Renal cortical epithelial cell (primary cell): ENCODE measurements at regions not wholly inside any gene's neighbourhood (a gene's known extent, or its start where the extent isn't known, plus 50 kb on each side); places are given as distances from the start of the nearest gene placed in this dataset.

Experiments
- DNase-seq: peaks from one replicate; pipeline ENCODE4 v3.0.0-alpha.2; 2011; ENCODE audit warnings: low read depth

DNA sequence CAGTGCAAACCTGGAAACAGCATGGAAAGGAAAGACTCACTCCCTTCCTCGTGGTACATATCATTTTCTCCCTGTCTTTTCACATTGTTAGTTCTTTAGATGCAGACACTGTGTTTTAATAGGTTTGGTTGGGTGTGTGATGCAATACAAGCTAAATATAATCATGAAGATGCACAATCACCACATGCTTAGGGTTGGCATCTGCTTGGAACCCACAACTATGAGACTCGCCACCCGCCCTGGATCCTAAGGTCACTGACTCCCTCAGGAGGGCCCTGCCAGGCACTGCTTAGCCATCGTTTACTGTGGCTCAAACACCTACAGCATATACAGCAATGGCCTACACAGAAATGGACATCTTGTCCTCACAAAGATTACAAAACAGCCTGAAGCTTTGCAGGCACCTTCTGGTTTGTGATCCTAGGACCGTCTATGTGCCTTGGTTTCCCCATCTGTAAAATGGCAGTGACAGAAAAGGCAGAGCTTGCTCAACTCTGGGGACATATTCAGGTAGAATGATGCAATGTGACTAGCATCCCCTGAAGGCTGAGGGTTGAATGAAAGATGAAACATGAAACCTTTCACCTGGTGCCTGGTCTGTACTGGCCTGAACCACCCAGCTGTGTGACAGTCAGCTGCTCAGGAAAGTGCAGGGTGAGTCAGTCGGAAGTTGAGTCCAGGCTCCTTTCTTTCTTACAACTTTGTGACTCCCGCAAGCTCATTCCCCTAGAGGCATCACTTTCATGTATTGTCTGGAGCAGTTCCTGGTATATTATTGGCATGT is 123.6 kb upstream of the PFN2 start:
- DNase-seq = peak; percentile 87

DNA sequence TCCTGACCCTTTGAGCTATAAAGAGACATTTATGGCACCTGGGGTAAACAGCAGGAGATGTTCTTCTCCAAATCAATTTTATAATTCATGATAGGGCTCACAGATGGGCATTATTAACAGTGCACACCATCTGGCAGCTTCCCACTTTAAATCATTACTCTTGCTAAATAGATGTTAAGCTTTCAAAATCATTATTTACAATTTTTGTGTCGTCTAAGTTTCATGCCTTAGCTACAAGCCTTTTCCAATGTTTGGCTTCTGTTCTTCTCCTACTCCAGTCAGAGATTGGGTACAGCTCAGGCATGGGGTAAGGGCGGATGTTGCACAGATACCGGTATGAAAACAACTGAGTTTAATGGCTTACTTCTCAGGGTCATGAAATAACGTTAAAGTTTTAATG is 120.9 kb upstream of the PFN2 start:
- DNase-seq = no peak

DNA sequence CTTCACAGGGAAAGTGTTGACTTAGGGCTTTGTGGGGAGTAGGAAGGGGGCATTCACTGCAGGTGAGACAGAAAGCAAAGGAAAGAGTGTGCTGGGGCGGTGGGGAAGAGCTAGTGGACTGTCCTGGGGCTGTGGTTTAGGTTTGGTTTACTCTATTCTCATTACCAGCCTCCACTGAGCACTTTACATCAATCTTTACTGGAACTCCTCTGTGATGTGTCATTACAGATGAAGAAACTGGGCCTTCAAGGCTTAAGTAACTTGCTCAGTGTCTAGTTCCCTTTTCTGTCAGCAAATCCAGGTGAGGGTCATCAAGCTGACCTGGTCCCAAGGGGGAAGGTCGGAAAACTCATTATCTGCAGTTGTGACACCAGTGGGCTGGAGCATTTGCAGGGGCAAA is 120.2 kb upstream of the PFN2 start:
- no peak for DNase-seq

DNA sequence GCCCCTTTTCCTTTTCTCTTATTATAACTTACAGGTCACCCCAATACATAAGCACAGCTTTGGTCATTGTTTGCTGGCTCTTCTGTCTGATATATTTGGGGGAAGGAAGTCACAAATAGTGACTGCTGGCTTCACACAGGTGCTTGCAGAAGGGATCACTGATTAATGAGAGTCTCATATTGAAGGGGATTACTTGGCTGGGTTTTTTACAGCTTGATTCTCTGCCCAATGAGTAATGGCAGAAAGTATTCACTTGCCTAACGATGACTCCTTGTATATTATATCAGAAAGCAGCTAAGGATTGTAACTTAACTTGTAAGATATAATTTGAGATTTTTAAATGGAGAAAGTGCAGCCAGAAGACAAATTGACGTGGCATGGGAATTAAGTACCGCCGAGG is 119.3 kb upstream of the PFN2 start:
- DNase-seq = no peak

DNA sequence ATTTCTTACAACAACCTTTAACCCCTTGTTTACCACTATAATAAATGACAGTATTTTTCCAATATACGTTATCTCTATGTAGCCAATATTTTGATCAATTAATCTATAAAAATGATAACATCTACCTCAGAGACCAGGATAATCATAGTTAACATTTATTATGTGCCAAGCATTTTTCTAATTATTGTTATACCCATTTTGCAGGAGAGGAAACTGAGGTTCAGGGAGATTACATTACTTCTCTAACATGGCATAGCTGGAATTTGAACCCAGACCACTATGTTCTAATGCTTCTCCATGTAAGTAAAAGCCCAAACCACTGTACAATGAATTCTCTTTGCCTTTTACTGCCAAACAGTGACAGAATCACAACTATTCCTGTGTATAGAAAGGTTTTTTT is 113.4 kb upstream of the PFN2 start:
- no peak for DNase-seq

DNA sequence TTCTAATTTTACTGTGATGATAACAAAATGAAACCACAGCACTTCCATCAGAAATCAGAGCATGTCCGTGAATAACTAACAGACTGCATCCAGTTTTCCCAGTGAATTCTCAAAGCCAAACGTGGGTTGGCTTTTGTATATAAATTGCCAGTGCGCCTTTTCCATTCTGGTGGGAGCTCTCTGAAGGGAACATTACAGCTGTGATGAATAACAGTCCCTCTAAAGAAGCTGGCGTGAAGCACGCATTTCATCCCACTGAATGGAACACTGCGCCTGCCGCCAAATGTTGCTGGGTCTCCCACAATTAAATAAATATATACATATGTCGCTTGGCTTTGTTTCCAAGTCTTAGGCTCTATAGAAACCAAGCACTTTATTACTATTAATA is 113.0 kb upstream of the PFN2 start:
- no peak for DNase-seq

DNA sequence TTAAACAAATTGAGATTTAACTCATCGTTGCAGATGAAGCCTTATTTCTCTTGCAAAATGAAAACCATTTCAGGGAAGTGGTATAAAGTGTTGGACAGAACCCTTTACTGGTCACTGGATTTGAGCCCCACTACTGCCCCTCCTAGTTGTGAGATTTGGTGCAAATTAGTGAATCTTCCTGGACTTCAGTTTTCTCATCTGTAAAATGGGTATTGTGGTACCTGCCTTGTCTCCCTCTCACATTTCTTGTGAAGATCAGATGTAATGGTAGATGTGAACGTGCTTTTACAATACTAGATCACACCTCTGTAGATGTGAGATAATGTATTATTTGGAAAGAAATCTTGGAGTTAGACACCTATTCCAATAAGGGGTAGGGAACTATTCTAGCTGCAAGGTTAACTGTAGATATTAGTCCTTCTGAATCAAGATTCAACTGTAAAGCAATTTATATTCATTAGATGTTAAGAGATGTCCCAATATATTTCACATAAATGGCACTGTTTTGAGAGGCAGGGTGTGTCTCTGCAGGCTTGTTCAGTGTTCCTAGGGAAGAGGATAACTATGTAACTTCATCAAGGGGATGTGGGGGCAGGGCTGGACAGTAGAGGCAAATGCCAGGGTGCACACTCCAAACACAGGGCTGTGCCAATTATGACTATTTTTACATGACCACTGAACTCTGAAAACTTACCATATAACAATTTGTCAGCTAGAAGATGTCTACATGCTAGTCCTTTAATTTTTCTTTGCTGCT is 112.4 kb upstream of the PFN2 start:
- DNase-seq = no peak

DNA sequence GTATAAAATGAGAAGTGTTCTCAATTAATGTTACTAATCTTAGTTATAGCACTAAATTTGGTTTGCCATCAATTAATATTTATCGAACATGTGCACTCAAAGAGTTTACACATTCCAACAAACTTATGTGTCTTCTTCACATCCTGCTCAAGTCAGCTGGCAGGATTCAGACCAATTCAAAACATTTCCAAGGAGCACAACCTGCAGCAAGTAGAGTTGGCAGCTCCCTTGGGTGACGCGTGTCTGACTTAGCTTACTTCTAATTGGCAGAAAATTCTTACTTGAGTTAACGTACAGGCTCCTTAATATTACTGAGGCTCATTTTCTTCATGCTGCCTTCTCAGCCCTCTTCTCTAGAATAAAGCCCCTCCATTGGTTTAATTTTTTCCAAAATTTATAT is 110.4 kb upstream of the PFN2 start:
- DNase-seq = no peak

DNA sequence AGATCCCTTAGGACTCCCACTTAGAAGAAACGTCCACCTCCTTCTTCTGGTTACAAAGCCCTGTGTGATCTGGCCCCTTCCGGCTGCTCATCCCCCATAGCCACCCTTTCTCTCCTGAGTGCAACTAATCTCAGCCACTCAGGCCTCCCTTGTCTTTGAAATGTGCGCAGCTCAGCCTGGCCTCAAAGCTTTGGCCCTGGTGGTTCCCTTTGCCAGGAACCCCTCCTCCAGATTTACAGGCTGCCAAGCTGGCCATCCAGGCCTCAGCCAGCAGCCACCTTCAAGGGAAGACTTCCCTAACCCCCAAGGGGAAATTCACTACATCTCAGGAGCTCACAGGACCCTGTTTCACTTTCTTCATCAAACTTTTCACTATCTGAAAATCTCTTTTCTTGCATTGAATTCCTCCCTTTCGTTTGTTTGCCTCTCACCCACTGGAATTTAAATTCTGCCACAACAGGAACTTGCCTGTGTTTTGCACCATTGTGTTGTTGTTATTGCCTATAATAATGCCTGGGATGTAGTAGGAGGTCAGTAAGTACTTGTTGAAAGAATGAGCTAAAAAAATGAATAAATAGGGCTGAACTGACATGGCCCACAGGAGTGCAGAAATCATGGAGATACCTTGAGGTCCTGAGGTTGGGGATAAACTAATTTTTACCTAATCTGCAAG is 109.5 kb upstream of the PFN2 start:
- DNase-seq = no peak

DNA sequence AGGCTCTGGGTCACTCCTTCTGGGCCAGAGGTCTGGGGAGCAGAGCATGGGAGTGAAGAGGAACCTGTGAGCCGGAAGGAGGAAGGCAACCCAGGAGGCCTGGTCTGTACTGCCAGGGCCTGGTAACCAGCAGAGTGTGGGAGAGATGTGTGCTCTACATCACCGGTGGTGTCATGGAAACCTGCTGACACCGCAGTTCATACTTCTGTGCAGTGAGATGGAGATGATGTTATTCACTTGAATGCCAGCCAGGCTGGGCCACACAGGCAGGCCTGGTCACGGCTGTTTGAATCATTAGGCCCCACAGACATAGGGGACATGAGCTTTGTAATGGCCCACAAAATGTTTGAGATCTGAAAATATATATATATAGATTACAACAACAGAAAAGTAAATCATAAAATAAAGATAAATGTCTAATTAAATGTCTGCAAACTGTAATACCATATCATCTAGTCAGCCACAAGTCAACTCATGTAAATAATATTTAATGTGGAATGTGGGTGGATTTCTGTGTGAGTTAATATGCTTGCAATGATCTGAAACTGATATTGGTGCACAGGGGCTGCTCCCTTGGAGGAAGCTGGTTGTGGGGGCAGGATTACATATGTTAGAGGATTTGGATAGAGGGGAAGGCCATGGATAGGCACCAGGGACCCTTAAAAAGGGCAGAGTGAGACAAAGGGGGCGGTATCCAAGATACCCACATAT is 108.5 kb upstream of the PFN2 start:
- peak; percentile 93 for DNase-seq

DNA sequence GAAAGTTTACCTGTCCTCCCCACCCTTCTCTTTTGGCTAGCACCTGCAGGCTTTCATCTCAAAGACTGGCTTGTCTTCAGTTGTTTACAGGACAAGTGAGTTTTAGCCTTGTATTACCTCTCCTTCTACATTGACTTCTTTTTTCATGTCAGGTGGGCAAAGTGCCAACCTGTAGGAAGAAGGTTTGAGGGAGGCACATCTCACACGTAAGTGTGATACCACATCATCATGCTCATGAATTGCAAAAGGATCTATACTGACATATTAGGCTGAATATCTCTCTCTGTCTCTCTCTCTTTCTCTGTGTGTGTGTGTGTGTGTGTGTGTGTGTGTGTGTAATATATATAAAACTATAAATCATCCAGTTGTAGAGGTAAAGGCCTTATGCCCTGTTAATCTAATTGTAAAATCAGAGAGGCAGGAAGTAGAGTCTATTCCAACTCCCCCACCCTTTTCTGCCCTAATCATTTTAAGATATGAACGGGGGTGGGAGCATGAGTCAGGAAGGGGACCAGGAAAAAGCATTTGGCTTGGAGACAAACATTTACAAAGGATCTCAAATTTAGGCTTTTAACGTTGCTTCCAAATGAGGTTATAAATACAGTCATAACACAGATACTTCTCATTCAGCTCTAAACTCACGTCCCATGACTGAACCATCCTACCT is 107.0 kb upstream of the PFN2 start:
- DNase-seq = no peak

DNA sequence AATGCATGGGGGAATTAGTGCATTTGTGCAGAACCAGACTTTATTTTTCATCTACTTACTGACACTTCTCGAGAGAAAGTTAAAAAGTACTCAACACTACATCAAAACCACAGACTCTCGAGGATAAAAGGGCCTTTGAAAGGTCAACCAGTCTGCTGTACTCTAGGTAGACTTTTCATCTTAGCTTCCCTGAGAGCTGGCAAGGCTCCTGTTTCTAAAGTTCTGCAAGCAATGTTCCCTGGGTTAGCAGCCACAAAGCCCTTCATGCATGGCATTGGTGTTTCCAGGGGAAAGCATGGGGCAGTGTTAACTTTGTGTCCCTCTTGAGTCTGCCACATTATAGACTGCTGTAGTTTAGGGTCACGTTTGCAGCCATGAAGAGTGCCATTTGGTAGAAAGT is 106.4 kb upstream of the PFN2 start:
- DNase-seq = peak; percentile 54

DNA sequence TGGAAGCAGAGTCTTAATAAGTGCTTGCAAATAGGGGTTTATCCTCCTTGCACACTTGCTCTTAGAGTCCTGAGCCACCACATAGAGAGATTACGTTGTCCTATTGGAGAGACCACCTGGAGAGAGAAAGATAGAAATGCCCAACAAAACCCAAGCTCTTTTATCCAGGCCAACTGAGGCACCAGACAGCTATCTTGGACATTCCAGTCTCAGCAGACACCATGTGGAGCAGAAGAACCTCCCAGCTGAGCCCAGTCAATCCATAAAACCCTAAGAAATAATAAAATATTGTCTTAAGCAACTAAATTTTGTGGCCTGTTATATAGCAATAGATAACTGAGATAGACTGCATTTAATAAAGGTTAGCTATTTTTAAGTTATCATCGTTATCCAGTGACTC is 105.7 kb upstream of the PFN2 start:
- no peak for DNase-seq

DNA sequence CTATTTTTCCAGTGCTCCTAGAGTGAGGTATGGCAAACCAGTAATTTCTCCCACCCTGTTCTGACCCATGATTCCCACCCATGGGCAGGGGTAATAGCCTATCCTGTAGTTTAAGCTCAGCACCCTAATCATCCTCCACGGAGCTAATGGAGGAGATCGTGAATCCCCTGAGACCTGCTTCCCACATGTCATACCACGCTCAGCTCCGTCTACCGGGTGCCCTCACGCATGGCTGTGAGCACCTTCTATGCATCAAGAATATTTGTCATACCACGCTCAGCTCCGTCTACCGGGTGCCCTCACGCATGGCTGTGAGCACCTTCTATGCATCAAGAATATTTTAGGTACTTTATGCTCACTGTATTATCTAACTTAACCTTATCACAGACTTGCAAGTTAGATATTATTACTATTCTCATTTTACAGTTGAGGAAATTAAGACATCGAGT is 104.7 kb upstream of the PFN2 start:
- DNase-seq = no peak

DNA sequence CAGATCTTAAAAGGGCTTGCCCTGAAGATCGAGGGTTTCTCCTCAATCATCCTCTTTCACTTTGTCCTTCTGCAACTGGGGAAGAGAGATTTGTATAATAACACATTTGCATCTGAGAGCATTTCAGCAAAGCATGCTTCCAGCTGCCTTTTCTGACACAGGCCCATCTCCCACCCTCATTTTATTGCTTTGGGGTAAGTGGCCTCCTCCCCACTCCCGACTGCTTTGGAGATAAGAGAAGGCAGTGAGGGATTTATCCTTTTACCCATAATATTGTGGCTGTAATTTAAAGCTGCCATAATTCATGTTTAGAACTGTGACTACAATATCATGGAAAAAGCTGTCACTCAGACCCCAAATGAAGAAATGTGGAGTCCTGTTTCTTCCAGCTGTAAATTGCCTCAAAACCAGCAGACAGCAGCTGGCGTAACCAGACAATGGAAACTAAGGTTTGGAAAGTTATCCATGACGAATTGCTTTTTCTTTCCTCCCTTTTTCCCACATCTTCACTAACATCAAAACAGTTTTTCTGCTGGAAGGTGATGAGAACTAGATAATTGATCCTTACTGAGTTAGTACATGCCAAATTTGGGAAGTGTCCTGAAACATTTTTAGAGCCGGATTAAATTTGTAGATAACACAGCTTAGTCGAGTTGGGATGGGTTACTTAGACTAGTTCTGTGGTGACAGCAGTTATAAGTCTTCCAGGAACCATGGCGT is 104.2 kb upstream of the PFN2 start:
- no peak for DNase-seq

DNA sequence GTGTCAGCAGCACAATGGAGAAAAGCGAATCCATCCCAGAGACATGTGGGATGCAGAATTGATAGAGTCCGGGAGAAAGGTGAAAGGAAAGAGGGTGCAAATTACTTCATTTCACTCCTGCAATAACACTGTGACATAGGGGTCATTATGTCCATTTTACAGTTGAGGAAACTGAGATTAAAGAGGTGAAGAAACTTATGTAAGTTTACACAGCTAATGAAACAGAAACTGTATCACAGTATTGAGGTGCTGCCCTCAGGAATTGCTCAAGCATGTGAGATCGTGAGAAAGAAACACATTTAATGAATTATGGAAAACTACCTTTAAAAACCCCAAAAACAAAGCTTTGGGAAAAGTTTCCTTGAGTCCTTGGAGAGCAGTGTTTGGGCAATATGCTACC is 103.6 kb upstream of the PFN2 start:
- no peak for DNase-seq

DNA sequence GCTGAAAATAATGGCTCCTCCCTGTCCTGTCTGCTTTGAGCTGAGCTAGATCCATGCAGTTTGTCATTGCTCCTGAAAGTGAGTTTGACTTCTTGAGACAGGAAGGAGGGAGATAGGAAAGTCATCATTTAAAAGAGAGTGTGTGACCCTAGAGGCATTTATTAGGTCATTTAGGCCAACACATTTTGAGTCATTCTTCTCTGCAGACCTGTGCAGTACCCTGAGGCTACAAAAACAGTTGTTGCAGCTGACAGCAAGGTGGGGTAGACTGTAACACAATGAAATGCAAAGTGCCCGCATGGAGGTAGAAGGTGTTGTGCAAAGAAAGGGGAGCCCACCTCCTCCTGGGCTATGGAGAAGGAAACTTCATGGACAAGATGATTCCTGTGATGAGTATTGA is 102.8 kb upstream of the PFN2 start:
- peak; percentile 31 for DNase-seq

DNA sequence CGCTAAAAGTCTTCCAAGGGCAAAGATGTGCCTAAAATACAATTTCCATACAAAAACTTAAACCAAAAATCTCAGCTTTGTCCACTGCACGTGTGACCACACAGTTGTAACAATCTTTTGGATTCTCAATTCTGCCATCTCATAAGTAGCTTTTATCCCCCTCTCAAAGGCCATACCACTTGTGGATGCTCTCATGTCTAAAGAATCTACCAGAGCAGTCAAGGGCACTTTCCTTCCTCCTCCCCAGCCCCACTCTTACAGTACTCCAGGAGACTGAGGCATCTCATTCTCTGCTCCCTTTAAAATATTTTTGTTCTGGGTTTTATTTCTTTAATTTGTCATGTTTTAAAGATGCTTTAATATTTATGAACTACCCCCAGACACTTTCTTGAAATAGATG is 102.3 kb upstream of the PFN2 start:
- DNase-seq = no peak

DNA sequence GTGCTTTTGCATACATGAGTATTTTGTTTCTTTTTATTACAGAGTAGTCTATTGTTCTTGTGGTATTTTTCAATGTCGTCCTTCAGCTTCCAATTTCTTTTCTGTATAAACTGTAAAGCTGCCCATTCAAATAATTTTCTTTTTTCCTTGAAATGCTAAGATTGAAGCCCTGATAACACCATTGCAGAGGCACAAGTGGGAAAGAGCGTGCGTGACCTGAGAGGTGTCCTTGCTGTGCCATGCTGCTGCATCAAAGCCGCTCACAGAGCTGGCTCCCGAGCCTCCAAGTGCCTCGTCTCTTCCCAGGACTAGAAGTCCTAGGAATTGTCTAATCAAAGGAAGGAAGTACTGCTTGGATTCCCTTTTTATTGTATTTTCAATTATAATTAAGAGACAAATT is 101.9 kb upstream of the PFN2 start:
- DNase-seq = no peak

DNA sequence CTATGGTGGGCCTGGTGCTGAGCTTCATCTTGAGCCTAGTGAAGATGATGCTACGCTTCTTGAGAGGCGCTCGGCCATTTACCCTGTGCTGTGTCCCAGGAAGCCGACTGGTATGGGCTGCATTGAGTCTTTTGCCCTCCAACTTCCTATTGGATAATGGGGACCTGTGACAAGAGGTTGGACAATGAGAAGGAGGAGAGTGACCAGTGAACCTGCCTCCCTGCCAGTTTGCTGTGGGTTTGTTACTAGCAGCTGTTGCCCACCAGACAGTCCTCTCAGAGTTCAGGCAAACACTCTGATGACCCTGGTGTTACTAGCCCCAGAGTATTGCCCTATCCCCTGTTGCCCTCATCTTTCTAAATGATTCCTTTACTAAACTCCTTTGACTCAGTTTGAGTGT is 99.6 kb upstream of the PFN2 start:
- no peak for DNase-seq

DNA sequence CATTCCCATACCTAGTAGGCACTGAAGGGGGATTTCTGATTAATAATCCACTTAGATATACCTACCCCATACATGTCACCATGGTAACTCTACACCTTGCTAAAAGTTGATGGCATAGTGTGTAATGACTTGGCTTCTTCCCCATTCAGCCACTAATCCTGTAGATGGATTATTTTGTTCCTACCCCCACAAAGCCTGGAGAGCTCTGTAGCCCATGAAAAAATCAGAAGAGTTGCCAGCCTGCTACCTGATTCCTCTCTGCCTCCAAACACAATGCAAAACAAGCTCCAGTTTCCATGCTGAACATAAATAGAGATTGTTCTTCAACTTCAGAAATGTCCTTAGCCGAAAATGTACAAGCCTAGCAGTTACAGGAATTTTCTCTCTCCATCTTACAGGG is 98.9 kb upstream of the PFN2 start:
- DNase-seq = no peak
